GM12878 (cell line): ENCODE measurements at regions not wholly inside any gene's neighbourhood (a gene's known extent, or its start where the extent isn't known, plus 50 kb on each side); places are given as distances from the start of the nearest gene placed in this dataset.

Source experiments
- ATAC-seq: fragments of 200-7000 bp; cut with Tn5 transposase; 3 replicates; pipeline ENCODE4 v1.9.1; 2020; ENCODE audit warnings: mild to moderate bottlenecking, moderate library complexity
- BruUV-seq: library from RNA; stranded (reverse); fragments of 400-500 nt; replicated peaks from 2 replicates; lab custom pipeline; 2021; lab: Mats Ljungman, UMichigan
- CTCF ChIA-PET: fragments of 300-600 bp; sonication (Branson Sonifier 250); formaldehyde crosslinking; extraction: SDS; loops from one replicate; lab custom pipeline; 2021; ENCODE audit warnings: inconsistent platforms; lab: Yijun Ruan, JAX
- POLR2A ChIA-PET: fragments of 350-600 bp; formaldehyde crosslinking; extraction: SDS; loops from one replicate; lab custom pipeline; 2021; ENCODE audit warnings: inconsistent platforms; lab: Charles Lee
- RAD21 ChIA-PET: fragments of 300-600 bp; sonication (Branson Sonifier 250); formaldehyde crosslinking; loops from one replicate; lab custom pipeline; 2023; ENCODE audit warnings: antibody characterized with exemption; ENCODE audit not compliant: unreplicated experiment; lab: Charles Lee
- SMC1A ChIA-PET: fragments of 300-600 bp; sonication (Branson Sonifier 250); formaldehyde crosslinking; loops from one replicate; lab custom pipeline; 2023; ENCODE audit not compliant: unreplicated experiment, uncharacterized antibody; lab: Charles Lee
- DNase-seq: peaks from one replicate; pipeline ENCODE4 v3.0.0-alpha.2; 2011; ENCODE audit warnings: low read depth, low spot score
- FAIRE-seq: peaks from 3 replicates; lab custom pipeline; 2011; peaks lifted over from hg19 to GRCh38; lab: Jason Lieb, UNC
- H2AFZ ChIP-seq: 2 replicates; pipeline ENCODE4 v1.6.0; 2011; ENCODE audit warnings: low read depth, low read length, control low read depth; ENCODE audit not compliant: control insufficient read depth
- H3K27ac ChIP-seq: 2 replicates; pipeline ENCODE4 v1.5.1; 2011; ENCODE audit warnings: control low read depth; ENCODE audit not compliant: control insufficient read depth, insufficient read depth
- H3K27me3 ChIP-seq, 2 experiments: replicated peaks in 1 of 2; 2 replicates each; pipeline versions ENCODE4 v1.6.0 to v1.6.1; 2011; ENCODE audit warnings: low read length in 1 of 2; ENCODE audit not compliant: control insufficient read depth in 2 of 2, insufficient read depth in 2 of 2
- H3K36me3 ChIP-seq, 2 experiments: 2 replicates each; pipeline ENCODE4 v1.5.1; 2011; ENCODE audit warnings: low read length in 1 of 2; ENCODE audit not compliant: control insufficient read depth in 2 of 2, insufficient read depth in 2 of 2
- H3K4me1 ChIP-seq: 2 replicates; pipeline ENCODE4 v1.6.1; 2011; ENCODE audit warnings: mild to moderate bottlenecking, low read length, moderate library complexity, mixed read lengths; ENCODE audit not compliant: control insufficient read depth, insufficient read depth
- H3K4me2 ChIP-seq: 2 replicates; pipeline ENCODE4 v1.6.0; 2011; ENCODE audit warnings: control low read depth; ENCODE audit not compliant: control insufficient read depth, insufficient read depth
- H3K4me3 ChIP-seq: fragments of 200-600 bp; sonication (generic); 2 replicates; pipeline ENCODE4 v1.5.1; 2016
- H3K79me2 ChIP-seq: 2 replicates; pipeline ENCODE4 v1.6.0; 2011; ENCODE audit warnings: low read length; ENCODE audit not compliant: control insufficient read depth, insufficient read depth
- H3K9ac ChIP-seq: 2 replicates; pipeline ENCODE4 v1.8.0; 2011; ENCODE audit warnings: low read length, control low read depth, mixed read lengths; ENCODE audit not compliant: control insufficient read depth, insufficient read depth
- H3K9me3 ChIP-seq: replicated peaks from 3 replicates; pipeline ENCODE4 v1.5.1; 2011; ENCODE audit warnings: mild to moderate bottlenecking, low read length; ENCODE audit not compliant: control insufficient read depth, insufficient read depth
- H4K20me1 ChIP-seq: 2 replicates; pipeline ENCODE4 v1.6.0; 2011; ENCODE audit not compliant: control insufficient read depth, insufficient read depth
- ATF2 ChIP-seq: IDR thresholded peaks from 2 replicates; pipeline ENCODE4 v1.6.1; 2012; ENCODE audit warnings: low read length, inconsistent platforms
- DPF2 ChIP-seq: fragments of 450-650 bp; IDR thresholded peaks from 2 replicates; pipeline ENCODE4 v1.6.1; 2017; ENCODE audit warnings: mild to moderate bottlenecking
- ESRRA ChIP-seq: IDR thresholded peaks from 2 replicates; pipeline ENCODE4 v1.6.1; 2012; ENCODE audit warnings: mild to moderate bottlenecking, low read length, improper control_type of control experiment
- MXI1 ChIP-seq: fragments of 150-350 bp; IDR thresholded peaks from 2 replicates; pipeline ENCODE4 v1.6.1; 2011; ENCODE audit warnings: low read depth, mild to moderate bottlenecking, inconsistent platforms, low read length, improper control_type of control experiment
- NBN ChIP-seq: fragments of 450-650 bp; IDR thresholded peaks from 2 replicates; pipeline ENCODE4 v1.6.1; 2016
- SIN3A ChIP-seq: IDR thresholded peaks from 2 replicates; pipeline ENCODE4 v1.6.1; 2012; ENCODE audit warnings: low read depth, low read length, improper control_type of control experiment
- SKIL ChIP-seq: fragments of 450-650 bp; IDR thresholded peaks from 2 replicates; pipeline ENCODE4 v1.6.1; 2017; ENCODE audit warnings: mild to moderate bottlenecking, low read depth, inconsistent platforms; ENCODE audit not compliant: poor library complexity, severe bottlenecking
- SRF ChIP-seq, 2 experiments: IDR thresholded peaks; 2 replicates each; pipeline ENCODE4 v1.6.1; 2011; ENCODE audit warnings: low read depth in 2 of 2, low read length in 2 of 2, mild to moderate bottlenecking in 1 of 2, moderate library complexity in 1 of 2
- TARDBP ChIP-seq: IDR thresholded peaks from 2 replicates; pipeline ENCODE4 v1.6.1; 2016; ENCODE audit warnings: borderline replicate concordance
- TCF7 ChIP-seq: IDR thresholded peaks from 2 replicates; pipeline ENCODE4 v1.6.1; 2014; ENCODE audit warnings: antibody characterized with exemption, borderline replicate concordance
- USF2 ChIP-seq: IDR thresholded peaks from 2 replicates; pipeline ENCODE4 v1.6.1; 2011; ENCODE audit warnings: low read depth, low read length, improper control_type of control experiment, borderline replicate concordance
- ZBTB11 ChIP-seq: fragments of 450-650 bp; formaldehyde crosslinking; IDR thresholded peaks from 2 replicates; pipeline ENCODE4 v1.5.0; 2022; ENCODE audit warnings: mild to moderate bottlenecking, missing genetic modification characterization
- WGBS: methylation state at CpG from one replicate; pipeline ENCODE4 v1.1.6; 2016; ENCODE audit warnings: low lambda C conversion rate; ENCODE audit not compliant: insufficient replicate concordance, insufficient coverage; ENCODE audit errors: missing lambda C conversion rate; 5-methylcytosine and 5-hydroxymethylcytosine counted together
- in situ Hi-C: fragments of 300-500 bp; cut with MboI; formaldehyde crosslinking; loops from 9 replicates; pipeline ENCODE4 v1.14.3; 2018; ENCODE audit warnings: mixed read lengths
- intact Hi-C: fragments of 100-400 bp; cut with micrococcal nuclease; formaldehyde crosslinking; loops from one replicate; pipeline ENCODE4 v1.14.2; 2022; ENCODE audit not compliant: unreplicated experiment

- Histone ChIP-seq H3K4me3 (no peak overlapping the region), H3K9me3 (no peaks in the 10 kb centered on the region), H3K4me2 (no peak overlapping the region), H3K4me1 (no peaks in the 10 kb centered on the region), H3K79me2 (no peaks in the 10 kb centered on the region), H4K20me1 (no peaks in the 10 kb centered on the region), H2AFZ (no peak overlapping the region), H3K27me3 (no peaks in the 10 kb centered on the region), H3K9ac (no peak overlapping the region), H3K36me3 (no peaks in the 10 kb centered on the region), H3K27ac (no peak overlapping the region)
- ChIA-PET SMC1A (interaction anchor here (1.0 kb wide), 1 partner anchor 210 kb away, joined by 3 read pairs; no protein-coding TSS in a partner anchor), RAD21 (no interaction called here), CTCF (interaction anchor here (1.2 to 1.7 kb wide), 2 partner anchors 31 to 42 kb away, joined by 5 to 7 read pairs; no protein-coding TSS in a partner anchor), POLR2A (no interaction called here)
- TF ChIP-seq ESRRA = no peak
- TF ChIP-seq ZBTB11 (CRISPR knock-in tag) = no peak
- no peak for TF ChIP-seq DPF2
- TF ChIP-seq NBN = no peak
- TF ChIP-seq TCF7 = no peak
- no peak for TF ChIP-seq USF2
- no peak for TF ChIP-seq SKIL
- no peak for TF ChIP-seq ATF2
- TF ChIP-seq SIN3A = no peak
- no peak for TF ChIP-seq SRF (IDR thresholded peaks at IDR 0.05; ENCODE audit: low read depth in 2 of 2, low read length in 2 of 2)
- no peak for TF ChIP-seq MXI1
- TF ChIP-seq TARDBP = no peak
- BruUV-seq = no TSS peak
- intact Hi-C loops = no loop called here
- ATAC-seq = no peak
- DNase-seq = no peak
- FAIRE-seq = no peak
- in situ Hi-C loops = no loop called here
- 34% methylated on average over 2 of the region's 2 CpGs for WGBS
These were observed 127.1 kb upstream of the TANK start for GRCh38 chr2:161033059-161033660.
